ENCODE measurements at regions not wholly inside any gene's neighbourhood (a gene's known extent, or its start where the extent isn't known, plus 50 kb on each side); places are given as distances from the start of the nearest gene placed in this dataset.

GRCh38 chr2:228796386-228796785 lies 474.7 kb downstream of the PID1 start:
- TF ChIP-seq CTCF (IDR thresholded peaks at IDR 0.05) (no peak), POLR2A (IDR thresholded peaks at IDR 0.05) (no peak)

All from body of pancreas (tissue), 4 donors.